Hematopoietic multipotent progenitor cell treated with erythropoietin and hydrocortisone succinate and interleukin-3 and kit ligand, for 17 days (in vitro differentiated cells): ENCODE measurements at regions not wholly inside any gene's neighbourhood (a gene's known extent, or its start where the extent isn't known, plus 50 kb on each side); places are given as distances from the start of the nearest gene placed in this dataset.
"Not testable (repeated sequence)": the region's sequence is repeated elsewhere in the genome, so short reads cannot be mapped to it uniquely, and the experiment has no call there.

ENCODE experiments used
- DNase-seq: peaks from one replicate; pipeline ENCODE4 v3.0.0-alpha.2; 2015; ENCODE audit warnings: low spot score

GRCh38 chr17:5747276-5747675, 163.0 kb upstream of the NLRP1 start:
- no peak for DNase-seq

- no peak for DNase-seq
These were observed 163.7 kb upstream of the NLRP1 start for GRCh38 chr17:5747964-5748363.

GRCh38 chr17:5753421-5753820, 169.1 kb upstream of the NLRP1 start:
- no peak for DNase-seq

- DNase-seq = no peak
These were observed 173.1 kb upstream of the NLRP1 start for GRCh38 chr17:5757314-5757907.

GRCh38 chr17:5758651-5759050, 174.3 kb upstream of the NLRP1 start:
- DNase-seq = peak; percentile 6

- DNase-seq = no peak
These were observed 175.2 kb upstream of the NLRP1 start for GRCh38 chr17:5759501-5759925.

GRCh38 chr17:5762191-5762590, 177.9 kb upstream of the NLRP1 start:
- DNase-seq = no peak

- no peak for DNase-seq
These were observed 179.4 kb upstream of the NLRP1 start for GRCh38 chr17:5763595-5764306.

GRCh38 chr17:5769593-5770354, 185.5 kb upstream of the NLRP1 start:
- DNase-seq = no peak

GRCh38 chr17:5770441-5771270, 186.3 kb upstream of the NLRP1 start:
- no peak for DNase-seq

GRCh38 chr17:5771271-5771577, 186.9 kb upstream of the NLRP1 start:
- DNase-seq = not testable (repeated sequence)

GRCh38 chr17:5772017-5772416, 187.7 kb upstream of the NLRP1 start:
- DNase-seq = not testable (repeated sequence)

GRCh38 chr17:5772720-5773119, 188.4 kb upstream of the NLRP1 start:
- no peak for DNase-seq

GRCh38 chr17:5773816-5774360, 189.6 kb upstream of the NLRP1 start:
- no peak for DNase-seq

GRCh38 chr17:5775098-5775497, 190.8 kb upstream of the NLRP1 start:
- DNase-seq = no peak

GRCh38 chr17:5780476-5780875, 196.2 kb upstream of the NLRP1 start:
- DNase-seq = no peak

- no peak for DNase-seq
These were observed 197.1 kb upstream of the NLRP1 start for GRCh38 chr17:5781236-5781927.

GRCh38 chr17:5783269-5783668, 199.0 kb upstream of the NLRP1 start:
- no peak for DNase-seq

- DNase-seq = no peak
These were observed 199.5 kb upstream of the NLRP1 start for GRCh38 chr17:5783851-5784250.

- no peak for DNase-seq
These were observed 200.5 kb upstream of the NLRP1 start for GRCh38 chr17:5784791-5785190.

GRCh38 chr17:5785338-5785737, 201.0 kb upstream of the NLRP1 start:
- no peak for DNase-seq
